HG03135 (cell line): ENCODE measurements at regions not wholly inside any gene's neighbourhood (a gene's known extent, or its start where the extent isn't known, plus 50 kb on each side); places are given as distances from the start of the nearest gene placed in this dataset.

Experiments
- ATAC-seq: cut with Tn5 transposase; IDR thresholded peaks from one replicate; pipeline ENCODE4 v1.9.1; 2021; ENCODE audit warnings: mild to moderate bottlenecking, moderate library complexity; ENCODE audit not compliant: unreplicated experiment

DNA sequence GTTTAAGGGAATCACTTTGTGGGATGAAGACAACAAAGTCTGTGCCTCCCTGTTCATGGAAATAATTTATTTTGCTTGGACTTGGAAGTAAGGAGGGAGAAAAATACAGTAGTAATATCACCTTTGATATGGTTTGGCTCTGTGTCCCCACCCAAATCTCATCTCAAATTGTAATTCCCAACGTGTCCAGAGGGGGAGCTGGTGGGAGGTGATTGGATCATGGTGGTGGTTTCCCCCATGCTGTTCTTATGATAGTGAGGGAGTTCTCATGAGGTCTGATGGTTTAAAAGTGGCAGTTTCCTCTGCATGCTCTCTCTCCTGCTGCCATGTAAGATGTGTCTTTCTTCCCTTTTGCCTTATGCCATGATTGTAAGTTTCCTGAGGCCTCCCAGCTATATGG lies 460.7 kb downstream of the NOVA1 start:
- ATAC-seq: no peak

DNA sequence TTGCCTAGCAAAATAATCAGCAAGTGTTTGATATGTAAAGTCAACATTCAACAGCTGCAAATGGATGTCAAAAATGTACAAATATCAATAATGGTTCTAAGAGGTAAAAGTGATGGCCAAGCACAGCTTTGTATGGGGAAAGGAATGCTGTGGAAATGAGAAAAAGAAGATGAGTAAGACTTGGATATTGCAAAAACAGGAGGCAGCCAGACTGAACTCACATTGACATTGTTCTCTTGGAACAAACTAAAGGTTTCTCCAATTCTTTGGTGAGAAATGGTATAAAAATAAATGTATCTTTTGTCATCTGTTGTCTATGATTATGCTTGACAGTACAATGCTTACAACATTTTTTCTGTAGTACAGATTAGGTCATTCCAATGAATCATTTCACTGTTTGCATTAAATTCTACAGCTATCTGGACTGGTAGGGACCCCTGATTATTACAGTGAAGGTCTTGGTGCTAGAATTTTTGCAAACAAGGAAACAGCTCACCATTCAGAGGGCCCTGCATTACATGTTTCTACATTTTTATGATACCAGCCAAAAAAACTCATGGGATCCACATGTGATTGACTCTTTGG lies 465.7 kb downstream of the NOVA1 start:
- ATAC-seq: no peak

DNA sequence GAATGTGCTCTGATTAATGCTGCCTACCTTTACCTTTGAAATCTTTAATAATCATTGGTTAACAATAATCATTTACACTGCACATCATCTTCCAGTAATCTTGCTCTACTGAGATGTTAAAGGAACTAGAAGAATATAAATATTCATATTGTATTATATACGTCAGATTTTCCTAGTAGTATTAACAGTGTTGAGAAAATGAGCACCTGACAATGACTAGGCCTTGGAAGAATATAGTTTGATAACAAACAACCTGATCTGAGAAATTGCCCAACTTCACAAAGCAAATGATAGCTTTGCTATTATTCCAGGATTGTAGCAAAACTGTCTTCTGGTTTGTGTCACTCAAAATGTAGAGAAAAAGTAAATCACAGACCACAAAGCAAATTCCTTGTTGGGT lies 467.1 kb downstream of the NOVA1 start:
- ATAC-seq: no peak

GRCh38 chr14:26128931-26129671 lies 468.7 kb downstream of the NOVA1 start:
- ATAC-seq: no peak

GRCh38 chr14:26124896-26125438 lies 472.9 kb downstream of the NOVA1 start:
- no peak for ATAC-seq

DNA sequence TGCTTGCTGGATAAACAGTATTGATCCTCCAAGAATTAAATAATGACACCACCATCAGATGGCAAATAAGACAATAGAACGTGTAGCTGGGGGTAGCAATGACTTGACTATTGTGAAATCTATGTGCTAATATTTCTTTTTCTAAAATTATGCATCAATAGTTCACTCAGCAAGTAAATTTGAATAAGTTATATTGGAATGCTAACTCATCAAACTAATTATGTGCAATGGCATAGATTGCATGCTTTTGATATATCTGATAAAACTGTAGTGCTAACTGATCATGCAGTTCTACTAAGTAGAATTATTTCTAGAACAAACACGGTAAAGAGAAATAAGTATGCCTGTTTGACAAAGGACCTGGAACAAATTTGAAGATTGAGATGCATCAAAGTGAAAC lies 474.4 kb downstream of the NOVA1 start:
- ATAC-seq: no peak

DNA sequence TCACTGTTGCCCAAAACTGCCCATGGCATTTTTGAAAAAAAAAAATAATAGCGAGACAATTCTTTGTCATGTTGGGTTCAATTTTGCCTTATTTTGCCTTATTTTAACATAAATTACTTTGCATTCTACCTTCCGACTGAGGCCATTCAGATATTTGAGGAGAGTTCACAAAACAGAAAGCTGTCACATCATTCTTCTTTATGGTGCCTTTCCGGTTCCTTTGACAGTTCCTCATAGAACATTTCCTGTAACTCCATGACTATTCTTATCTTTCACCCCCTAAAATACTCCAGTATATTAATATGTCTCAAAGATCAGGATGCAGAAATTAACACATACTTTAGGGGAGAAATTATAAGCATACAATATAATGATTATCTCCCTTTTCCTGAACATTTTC lies 476.7 kb downstream of the NOVA1 start:
- ATAC-seq: no peak

DNA sequence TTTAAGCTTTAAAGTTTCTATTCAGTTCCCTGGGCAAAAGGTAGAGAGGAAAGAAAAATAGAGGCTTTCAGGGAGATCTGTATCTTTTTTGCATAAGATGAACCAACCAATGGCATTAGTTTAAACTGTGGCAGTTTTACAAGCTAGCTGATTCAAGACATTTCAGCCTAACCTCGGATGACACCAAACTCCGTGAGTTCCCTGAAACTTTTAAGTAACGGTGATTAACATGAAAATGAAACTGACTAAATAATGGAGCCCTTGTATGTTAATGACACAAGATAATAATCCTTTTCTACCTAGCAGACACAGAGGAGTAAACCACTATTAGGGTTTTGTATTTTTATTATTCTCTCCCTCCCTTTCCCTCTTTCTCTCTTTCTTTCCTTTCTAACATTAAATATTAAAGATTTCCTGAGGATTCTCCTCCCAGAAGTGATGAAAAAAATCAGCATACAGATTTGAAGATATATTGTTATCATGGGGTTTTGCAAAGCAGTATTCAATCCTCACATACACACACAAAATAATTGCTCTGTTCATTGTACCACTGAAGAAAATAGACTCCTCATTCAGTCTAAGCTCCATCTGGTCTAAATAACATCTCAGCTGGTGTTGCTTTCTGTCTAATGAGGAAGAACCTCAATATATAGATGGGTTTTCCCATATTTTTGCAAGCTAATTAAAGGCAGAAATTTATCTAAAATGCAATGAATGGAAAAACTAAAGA lies 483.8 kb downstream of the NOVA1 start:
- no peak for ATAC-seq

- ATAC-seq: no peak
Observed at GRCh38 chr14:26104717-26105116, 493.1 kb downstream of the NOVA1 start.

DNA sequence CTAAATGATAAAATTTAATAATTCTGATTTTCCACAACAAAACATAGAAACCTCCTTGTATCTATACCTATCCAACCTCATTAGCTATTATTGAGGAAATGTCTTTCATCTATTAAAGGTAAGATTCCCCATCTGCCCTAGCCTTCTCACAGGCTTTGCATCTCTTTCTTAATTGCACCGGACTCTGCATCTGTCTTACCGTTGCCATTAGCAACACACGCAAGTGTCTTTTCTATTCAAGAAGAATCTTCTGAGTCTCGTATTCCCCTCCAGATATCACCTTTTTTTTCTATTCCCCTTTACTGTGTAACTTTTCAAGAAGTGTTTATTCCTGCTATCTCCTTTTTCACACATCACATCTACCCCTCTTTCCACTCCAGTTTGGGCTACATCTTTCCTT lies 500.0 kb downstream of the NOVA1 start:
- no peak for ATAC-seq

DNA sequence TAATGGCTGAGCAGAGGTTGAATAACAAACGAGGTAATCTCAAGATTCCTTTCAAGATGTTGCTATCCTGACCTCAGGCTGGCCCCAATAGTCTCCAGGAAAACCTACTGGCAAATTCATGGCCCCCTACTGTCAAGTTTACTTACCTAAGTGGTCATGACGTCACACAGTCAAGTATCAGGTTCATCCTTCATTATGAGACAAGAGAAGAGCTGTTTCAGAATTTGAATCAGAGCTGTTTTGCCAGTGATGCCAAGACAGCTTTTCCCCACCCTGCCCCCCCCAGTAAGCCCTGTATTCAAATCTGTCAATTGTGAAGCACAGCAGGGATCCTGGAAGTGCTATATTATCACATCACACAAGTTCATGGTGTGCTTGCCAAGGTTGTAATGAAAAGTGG lies 509.6 kb downstream of the NOVA1 start:
- ATAC-seq: no peak

GRCh38 chr14:26081043-26081442 lies 516.8 kb downstream of the NOVA1 start:
- ATAC-seq: no peak

- no peak for ATAC-seq
Observed at GRCh38 chr14:26078561-26078960, 519.3 kb downstream of the NOVA1 start.

DNA sequence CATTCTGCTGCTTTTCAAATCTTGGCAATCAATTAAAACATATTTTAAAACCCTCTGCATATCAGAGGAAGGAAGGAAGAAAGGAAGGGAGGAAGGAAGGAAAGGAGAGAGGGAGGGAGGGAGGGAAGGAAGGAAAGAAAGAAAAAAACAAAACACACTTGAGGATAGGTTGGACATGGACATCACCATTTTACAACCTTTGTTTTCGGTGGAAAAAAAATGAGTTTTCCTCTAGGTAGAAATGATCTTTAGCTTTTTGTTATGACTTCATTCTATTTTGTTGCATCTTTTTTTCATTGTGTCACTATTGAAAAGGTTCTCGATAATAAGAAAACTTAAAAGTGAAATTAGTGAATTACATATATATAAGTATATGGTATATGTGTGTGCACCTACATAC lies 522.9 kb downstream of the NOVA1 start:
- ATAC-seq: no peak

DNA sequence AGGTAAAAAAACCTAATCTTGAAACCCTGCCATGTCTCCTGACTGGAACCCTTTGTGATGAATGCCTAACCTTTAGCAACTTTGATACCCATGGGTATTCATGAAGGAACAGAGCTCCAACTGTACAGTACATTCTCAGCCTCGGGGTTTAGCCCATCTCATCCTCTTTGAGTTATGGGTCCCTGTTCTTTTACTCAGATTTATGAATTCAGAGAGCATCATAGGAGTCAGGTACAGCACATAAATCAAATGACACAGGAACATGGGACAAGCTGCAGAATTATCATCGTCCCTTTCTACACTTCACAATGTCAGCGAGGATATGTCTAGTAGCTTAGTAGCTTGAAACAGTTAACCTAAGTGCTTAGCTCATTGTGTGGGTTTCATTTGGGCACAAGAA lies 527.4 kb downstream of the NOVA1 start:
- no peak for ATAC-seq

- ATAC-seq: no peak
Observed at GRCh38 chr14:26067786-26068459, 529.9 kb downstream of the NOVA1 start.

- ATAC-seq: no peak
Observed at GRCh38 chr14:26067341-26067740, 530.5 kb downstream of the NOVA1 start.

GRCh38 chr14:26056036-26056616 lies 541.7 kb downstream of the NOVA1 start:
- no peak for ATAC-seq

DNA sequence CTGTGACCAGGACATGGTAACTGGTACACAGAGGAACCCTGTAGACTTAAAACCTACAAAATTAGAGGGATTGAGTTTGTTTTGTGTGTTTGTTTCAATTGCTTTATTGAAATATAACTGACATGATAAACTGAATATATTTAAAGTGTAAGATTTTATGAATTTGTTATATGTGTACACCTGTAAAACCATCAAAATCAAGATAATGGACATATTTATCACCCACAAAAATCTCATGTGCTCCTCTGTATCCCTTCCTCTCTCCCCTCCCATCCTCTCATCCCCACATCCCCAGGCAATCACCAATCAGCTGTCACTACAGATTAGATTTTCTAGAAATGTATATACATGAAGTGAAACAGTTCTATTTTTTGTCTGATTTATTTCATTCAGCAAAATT lies 565.5 kb downstream of the NOVA1 start:
- ATAC-seq: no peak

GRCh38 chr14:26026384-26026783 lies 571.4 kb downstream of the NOVA1 start:
- ATAC-seq: peak; percentile 73

DNA sequence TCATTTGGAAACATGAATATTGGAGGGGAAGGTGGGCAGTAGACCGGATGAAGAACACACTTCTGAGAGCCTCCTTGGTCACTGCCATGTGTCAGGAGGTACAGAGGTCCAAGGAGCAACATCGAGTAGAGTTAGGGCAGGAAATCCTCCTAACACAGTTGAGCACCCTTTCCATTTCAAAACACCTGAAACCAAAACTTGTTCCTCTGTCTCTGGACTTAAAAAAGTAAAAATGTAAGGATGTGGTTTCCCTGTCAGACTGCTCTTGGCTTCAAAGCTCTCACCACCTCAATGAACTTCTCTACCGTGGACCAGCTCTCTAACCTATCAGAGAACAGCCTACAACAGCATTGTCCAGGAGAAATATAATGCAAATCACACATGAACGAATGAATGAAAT lies 573.9 kb downstream of the NOVA1 start:
- no peak for ATAC-seq
